ENCODE measurements at regions not wholly inside any gene's neighbourhood (a gene's known extent, or its start where the extent isn't known, plus 50 kb on each side); places are given as distances from the start of the nearest gene placed in this dataset.

DNA sequence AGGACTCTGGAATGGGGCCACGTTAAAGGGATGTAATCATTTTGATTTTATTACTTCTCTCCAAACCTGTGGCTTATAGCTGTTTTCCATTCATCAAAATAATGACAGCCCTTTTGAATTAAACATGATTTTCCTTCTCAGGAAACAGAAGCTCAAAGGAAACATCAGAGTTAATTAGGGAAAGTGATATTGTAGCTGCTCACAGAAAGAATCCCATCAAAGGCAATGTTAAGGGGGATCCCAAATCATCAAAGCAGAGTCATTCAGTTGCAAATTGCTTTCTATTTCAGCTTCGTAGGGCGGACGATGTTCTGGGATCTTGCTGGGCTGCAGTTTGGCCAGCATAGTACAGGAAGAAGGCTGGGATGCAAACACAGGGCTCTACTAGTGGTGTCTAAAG, 563.2 kb downstream of the CCSER2 start:
- TF ChIP-seq CTCF (IDR thresholded peaks at IDR 0.05) (no peak), POLR2A (IDR thresholded peaks at IDR 0.05) (no peak)
